Caco-2 (cell line): ENCODE measurements at regions not wholly inside any gene's neighbourhood (a gene's known extent, or its start where the extent isn't known, plus 50 kb on each side); places are given as distances from the start of the nearest gene placed in this dataset.

Source experiments
- BruUV-seq: library from RNA; stranded (reverse); fragments of 400-500 nt; replicated peaks from 2 replicates; lab custom pipeline; 2021; lab: Mats Ljungman, UMichigan
- CTCF ChIA-PET: fragments of 300-600 bp; sonication (Branson Sonifier 250); formaldehyde crosslinking; loops from one replicate; lab custom pipeline; 2022; ENCODE audit warnings: antibody characterized with exemption; lab: Charles Lee
- POLR2A ChIA-PET: fragments of 300-600 bp; sonication (Branson Sonifier 250); formaldehyde crosslinking; loops from one replicate; lab custom pipeline; 2022; ENCODE audit warnings: antibody characterized with exemption; lab: Charles Lee
- DNase-seq, 2 experiments: peaks; one replicate each; pipeline versions ENCODE4 v3.0.0 to v3.0.0-alpha.2; 2020 to 2022
- H3K27me3 ChIP-seq: replicated peaks from 2 replicates; pipeline ENCODE4 v1.6.0; 2011; ENCODE audit warnings: low read length; ENCODE audit not compliant: control insufficient read depth, insufficient read depth
- H3K36me3 ChIP-seq: 2 replicates; pipeline ENCODE4 v1.5.1; 2011; ENCODE audit warnings: low read length; ENCODE audit not compliant: control insufficient read depth, insufficient read depth
- H3K4me1 ChIP-seq: fragments of 250-450 bp; sonication (Bioruptor Pico); 2 replicates; pipeline ENCODE4 v1.5.1; 2020; ENCODE audit warnings: mild to moderate bottlenecking
- H3K4me3 ChIP-seq: 2 replicates; pipeline ENCODE4 v1.5.1; 2011; ENCODE audit warnings: low read depth, mild to moderate bottlenecking, control low read depth, low read length
- H3K9me3 ChIP-seq: fragments of 250-450 bp; sonication (Bioruptor Pico); 2 replicates; pipeline ENCODE4 v1.5.1; 2020; ENCODE audit warnings: mild to moderate bottlenecking, moderate library complexity
- H3K27ac Mint-ChIP-seq: one replicate; pipeline ENCODE4 v1.8.0; 2022; ENCODE audit warnings: mixed read lengths; ENCODE audit not compliant: unreplicated experiment
- H3K27me3 Mint-ChIP-seq: one replicate; pipeline ENCODE4 v1.8.0; 2022; ENCODE audit warnings: mixed read lengths; ENCODE audit not compliant: insufficient read depth, unreplicated experiment
- H3K36me3 Mint-ChIP-seq: one replicate; pipeline ENCODE4 v1.8.0; 2022; ENCODE audit warnings: mild to moderate bottlenecking, mixed read lengths; ENCODE audit not compliant: insufficient read depth, unreplicated experiment
- H3K4me1 Mint-ChIP-seq: one replicate; pipeline ENCODE4 v1.8.0; 2022; ENCODE audit warnings: low read depth, mixed read lengths; ENCODE audit not compliant: unreplicated experiment
- H3K4me3 Mint-ChIP-seq: one replicate; pipeline ENCODE4 v1.8.0; 2022; ENCODE audit warnings: mild to moderate bottlenecking, moderate library complexity, mixed read lengths; ENCODE audit not compliant: unreplicated experiment
- H3K9me3 Mint-ChIP-seq: one replicate; pipeline ENCODE4 v1.8.0; 2022; ENCODE audit warnings: mixed read lengths; ENCODE audit not compliant: unreplicated experiment
- CTCF ChIP-seq, 2 experiments: fragments of 200-600 bp in 1 of 2; IDR thresholded peaks; 1 replicate in 1 of 2; 2 replicates in 1 of 2; pipeline versions ENCODE4 v1.5.1 to v1.8.0; 2011 to 2022; ENCODE audit warnings: antibody characterized with exemption in 1 of 2, control low read depth in 1 of 2, inconsistent platforms in 1 of 2, low read depth in 1 of 2, low read length in 1 of 2, mild to moderate bottlenecking in 1 of 2, moderate library complexity in 1 of 2; ENCODE audit not compliant: insufficient read depth in 1 of 2, severe bottlenecking in 1 of 2, unreplicated experiment in 1 of 2
- intact Hi-C: fragments of 100-400 bp; cut with micrococcal nuclease; formaldehyde crosslinking; loops from one replicate; pipeline ENCODE4 v1.10.0; 2022; ENCODE audit not compliant: unreplicated experiment

- no peak overlapping the region for H3K27ac Mint-ChIP-seq
- H3K4me3 Mint-ChIP-seq = no peak overlapping the region
- BruUV-seq = no TSS peak
- no peak overlapping the region for H3K4me3 ChIP-seq
- no peaks in the 10 kb centered on the region for H3K36me3 Mint-ChIP-seq
- H3K9me3 Mint-ChIP-seq = no peaks in the 10 kb centered on the region
- H3K9me3 ChIP-seq = no peaks in the 10 kb centered on the region
- no peaks in the 10 kb centered on the region for H3K36me3 ChIP-seq
- no peaks in the 10 kb centered on the region for H3K27me3 ChIP-seq
- CTCF ChIA-PET = no interaction called here
- no peaks in the 10 kb centered on the region for H3K27me3 Mint-ChIP-seq
- DNase-seq = no peak
- intact Hi-C loops = no loop called here
- POLR2A ChIA-PET = no interaction called here
- H3K4me1 Mint-ChIP-seq = no peaks in the 10 kb centered on the region
- no peak for TF ChIP-seq CTCF (IDR thresholded peaks at IDR 0.05; ENCODE audit: insufficient read depth in 1 of 2, low read depth in 1 of 2, low read length in 1 of 2, severe bottlenecking in 1 of 2, unreplicated experiment in 1 of 2)
- no peaks in the 10 kb centered on the region for H3K4me1 ChIP-seq
These were observed 115.6 kb upstream of the HCRTR2 start for GRCh38 chr6:55058682-55059081.

- H3K9me3 ChIP-seq = no peaks in the 10 kb centered on the region; the same call in 1 of the 2 replicates
- H3K36me3 ChIP-seq = no peaks in the 10 kb centered on the region
- no peaks in the 10 kb centered on the region for H3K4me1 Mint-ChIP-seq
- no peaks in the 10 kb centered on the region for H3K36me3 Mint-ChIP-seq
- CTCF ChIA-PET = interaction anchor here (1.2 kb wide), 1 partner anchor 347 kb away, joined by 3 read pairs; no protein-coding TSS in a partner anchor
- H3K4me3 ChIP-seq = no peak overlapping the region
- peaks cover 2% of the 10 kb centered on the region for H3K27me3 Mint-ChIP-seq
- H3K27ac Mint-ChIP-seq = no peak overlapping the region
- no peaks in the 10 kb centered on the region for H3K9me3 Mint-ChIP-seq
- H3K27me3 ChIP-seq = no peaks in the 10 kb centered on the region
- BruUV-seq = no TSS peak
- TF ChIP-seq CTCF (IDR thresholded peaks at IDR 0.05; ENCODE audit: insufficient read depth in 1 of 2, low read depth in 1 of 2, low read length in 1 of 2, severe bottlenecking in 1 of 2, unreplicated experiment in 1 of 2) = no peak
- no peak overlapping the region for H3K4me3 Mint-ChIP-seq
- intact Hi-C loops = no loop called here
- DNase-seq = no peak
- POLR2A ChIA-PET = no interaction called here
- H3K4me1 ChIP-seq = no peaks in the 10 kb centered on the region
These were observed 109.4 kb upstream of the HCRTR2 start for GRCh38 chr6:55064711-55065420.

GRCh38 chr6:55069132-55069781 is 105.1 kb upstream of the HCRTR2 start:
- H3K4me3 ChIP-seq = no peak overlapping the region
- no peaks in the 10 kb centered on the region for H3K36me3 ChIP-seq
- ChIA-PET POLR2A (no interaction called here), CTCF (interaction anchor here (1.0 to 1.6 kb wide), 2 partner anchors 352 to 371 kb away, joined by 4 to 14 read pairs; no protein-coding TSS in a partner anchor)
- peaks cover 6% of the 10 kb centered on the region for H3K4me1 Mint-ChIP-seq
- H3K27me3 ChIP-seq = no peaks in the 10 kb centered on the region
- H3K27ac Mint-ChIP-seq = no peak overlapping the region
- peak; percentile 60 to 74 for TF ChIP-seq CTCF (IDR thresholded peaks at IDR 0.05; ENCODE audit: insufficient read depth in 1 of 2, low read depth in 1 of 2, low read length in 1 of 2, severe bottlenecking in 1 of 2, unreplicated experiment in 1 of 2)
- H3K4me3 Mint-ChIP-seq = no peak overlapping the region
- intact Hi-C loops = loop anchor here (1.0 to 2.0 kb wide), 6 partner anchors 172 to 1083 kb away; no protein-coding TSS in a partner anchor
- BruUV-seq = no TSS peak
- H3K36me3 Mint-ChIP-seq = no peaks in the 10 kb centered on the region
- DNase-seq = peak in 1 of 2 experiments; percentile 55
- H3K27me3 Mint-ChIP-seq = peaks cover 4% of the 10 kb centered on the region
- H3K9me3 ChIP-seq = no peaks in the 10 kb centered on the region; the same call in 1 of the 2 replicates
- no peaks in the 10 kb centered on the region for H3K9me3 Mint-ChIP-seq
- H3K4me1 ChIP-seq = no peaks in the 10 kb centered on the region
